HCEC 1CT (cell line): ENCODE measurements at regions not wholly inside any gene's neighbourhood (a gene's known extent, or its start where the extent isn't known, plus 50 kb on each side); places are given as distances from the start of the nearest gene placed in this dataset.
"Not testable (repeated sequence)": the region's sequence is repeated elsewhere in the genome, so short reads cannot be mapped to it uniquely, and the experiment has no call there.

Experiments
- DNase-seq: peaks from one replicate; pipeline ENCODE4 v3.0.0-alpha.2; 2017

GRCh38 chr4:56134834-56135233 lies 186.1 kb downstream of the CEP135 start:
- DNase-seq: peak; percentile 51

GRCh38 chr4:56134266-56134665 lies 185.5 kb downstream of the CEP135 start:
- peak; percentile 84 for DNase-seq

GRCh38 chr4:56132835-56133234 lies 184.1 kb downstream of the CEP135 start:
- no peak for DNase-seq

GRCh38 chr4:56132188-56132587 lies 183.4 kb downstream of the CEP135 start:
- DNase-seq: not testable (repeated sequence)

- DNase-seq: peak; percentile 36
Observed at GRCh38 chr4:56130606-56131155, 181.9 kb downstream of the CEP135 start.

GRCh38 chr4:56129431-56129861 lies 180.7 kb downstream of the CEP135 start:
- no peak for DNase-seq

GRCh38 chr4:56128213-56128612 lies 179.5 kb downstream of the CEP135 start:
- DNase-seq: peak; percentile 54

- no peak for DNase-seq
Observed at GRCh38 chr4:56127716-56128115, 179.0 kb downstream of the CEP135 start.

GRCh38 chr4:56123547-56123946 lies 174.8 kb downstream of the CEP135 start:
- DNase-seq: no peak

GRCh38 chr4:56123051-56123450 lies 174.3 kb downstream of the CEP135 start:
- DNase-seq: peak; percentile 3

GRCh38 chr4:56118845-56119244 lies 170.1 kb downstream of the CEP135 start:
- no peak for DNase-seq

- no peak for DNase-seq
Observed at GRCh38 chr4:56118055-56118454, 169.3 kb downstream of the CEP135 start.

- no peak for DNase-seq
Observed at GRCh38 chr4:56115898-56116297, 167.2 kb downstream of the CEP135 start.

GRCh38 chr4:56112377-56112776 lies 163.6 kb downstream of the CEP135 start:
- DNase-seq: no peak

GRCh38 chr4:56106180-56107147 lies 157.7 kb downstream of the CEP135 start:
- no peak for DNase-seq

GRCh38 chr4:56104188-56104587 lies 155.4 kb downstream of the CEP135 start:
- no peak for DNase-seq

- DNase-seq: no peak
Observed at GRCh38 chr4:56102601-56103000, 153.9 kb downstream of the CEP135 start.

- DNase-seq: no peak
Observed at GRCh38 chr4:56099378-56099786, 150.6 kb downstream of the CEP135 start.

- DNase-seq: no peak
Observed at GRCh38 chr4:56093576-56093975, 144.8 kb downstream of the CEP135 start.

GRCh38 chr4:56092540-56092939 lies 143.8 kb downstream of the CEP135 start:
- no peak for DNase-seq

- DNase-seq: no peak
Observed at GRCh38 chr4:56086561-56086960, 137.8 kb downstream of the CEP135 start.

GRCh38 chr4:56086073-56086541 lies 137.4 kb downstream of the CEP135 start:
- no peak for DNase-seq

GRCh38 chr4:56085275-56085674 lies 136.5 kb downstream of the CEP135 start:
- no peak for DNase-seq

- no peak for DNase-seq
Observed at GRCh38 chr4:56084851-56085250, 136.1 kb downstream of the CEP135 start.
